ENCODE measurements at regions not wholly inside any gene's neighbourhood (a gene's known extent, or its start where the extent isn't known, plus 50 kb on each side); places are given as distances from the start of the nearest gene placed in this dataset.

DNA sequence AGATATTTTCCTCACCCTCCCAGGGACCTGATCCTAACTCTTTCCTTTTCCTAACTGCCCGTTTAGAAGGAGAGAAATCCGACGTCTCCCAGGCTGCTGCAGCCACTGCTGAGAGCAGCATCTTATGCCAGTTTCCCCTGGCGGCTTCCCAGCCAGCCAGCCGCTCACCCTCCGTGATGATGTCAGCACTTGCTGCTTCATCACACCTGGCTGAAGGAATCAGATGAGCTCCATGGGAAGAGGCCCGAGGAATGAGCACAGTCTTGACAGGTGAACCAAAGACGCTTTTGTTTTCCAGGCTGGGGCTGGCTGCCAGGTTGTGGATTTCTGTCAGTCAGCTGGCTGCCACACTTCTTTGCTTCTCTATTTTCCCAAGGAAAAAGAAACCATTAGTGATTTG is 445.1 kb upstream of the RBMS3 start:
- no peak for TF ChIP-seq CTCF (IDR thresholded peaks at IDR 0.05; ENCODE audit: low read length)
- no peak for TF ChIP-seq EZH2 (IDR thresholded peaks at IDR 0.05; ENCODE audit: borderline replicate concordance, low read length)
